NCI-H774 (cell line): ENCODE measurements at regions not wholly inside any gene's neighbourhood (a gene's known extent, or its start where the extent isn't known, plus 50 kb on each side); places are given as distances from the start of the nearest gene placed in this dataset.
"Not testable (repeated sequence)": the region's sequence is repeated elsewhere in the genome, so short reads cannot be mapped to it uniquely, and the experiment has no call there.

Source experiments
- DNase-seq: peaks from one replicate; lab custom pipeline; 2025; lab: John Stamatoyannopoulos, UW

DNA sequence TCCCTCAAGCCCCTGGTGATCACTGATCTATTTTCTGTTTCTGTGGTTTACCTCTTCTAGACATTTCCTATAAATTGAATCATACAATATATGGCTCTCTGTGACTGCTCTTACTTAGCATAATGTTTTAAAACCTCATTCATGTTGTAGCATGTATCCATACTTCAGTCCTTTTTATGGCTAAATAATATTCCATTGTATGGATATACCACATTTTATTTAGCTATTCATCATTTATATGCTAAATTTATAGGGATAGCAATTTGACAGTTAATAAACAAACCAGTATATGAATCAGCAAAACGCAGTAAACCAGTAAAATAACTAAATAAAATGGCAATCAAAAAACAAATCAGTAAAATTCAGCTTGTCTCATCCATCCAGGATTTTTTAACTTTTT, 286.1 kb upstream of the HNRNPA3 start:
- no peak for DNase-seq

DNA sequence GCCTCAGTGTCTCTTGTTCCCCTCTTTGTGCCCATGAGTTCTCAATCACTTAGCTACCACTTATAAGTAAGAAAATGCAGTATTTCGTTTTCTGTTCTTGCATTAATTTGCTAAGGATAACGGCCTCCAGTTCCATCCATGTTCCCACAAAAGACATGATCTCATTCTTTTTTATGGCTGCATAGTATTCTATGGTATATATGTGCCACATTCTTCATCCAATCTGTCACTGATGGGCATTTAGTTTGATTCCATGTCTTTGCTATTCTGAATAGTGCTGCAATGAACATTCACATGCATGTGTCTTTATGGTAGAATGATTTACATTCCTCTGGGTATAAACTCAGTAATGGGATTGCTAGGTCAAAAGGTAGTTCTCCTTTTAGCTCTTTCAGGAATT, 283.2 kb upstream of the HNRNPA3 start:
- DNase-seq: not testable (repeated sequence)

DNA sequence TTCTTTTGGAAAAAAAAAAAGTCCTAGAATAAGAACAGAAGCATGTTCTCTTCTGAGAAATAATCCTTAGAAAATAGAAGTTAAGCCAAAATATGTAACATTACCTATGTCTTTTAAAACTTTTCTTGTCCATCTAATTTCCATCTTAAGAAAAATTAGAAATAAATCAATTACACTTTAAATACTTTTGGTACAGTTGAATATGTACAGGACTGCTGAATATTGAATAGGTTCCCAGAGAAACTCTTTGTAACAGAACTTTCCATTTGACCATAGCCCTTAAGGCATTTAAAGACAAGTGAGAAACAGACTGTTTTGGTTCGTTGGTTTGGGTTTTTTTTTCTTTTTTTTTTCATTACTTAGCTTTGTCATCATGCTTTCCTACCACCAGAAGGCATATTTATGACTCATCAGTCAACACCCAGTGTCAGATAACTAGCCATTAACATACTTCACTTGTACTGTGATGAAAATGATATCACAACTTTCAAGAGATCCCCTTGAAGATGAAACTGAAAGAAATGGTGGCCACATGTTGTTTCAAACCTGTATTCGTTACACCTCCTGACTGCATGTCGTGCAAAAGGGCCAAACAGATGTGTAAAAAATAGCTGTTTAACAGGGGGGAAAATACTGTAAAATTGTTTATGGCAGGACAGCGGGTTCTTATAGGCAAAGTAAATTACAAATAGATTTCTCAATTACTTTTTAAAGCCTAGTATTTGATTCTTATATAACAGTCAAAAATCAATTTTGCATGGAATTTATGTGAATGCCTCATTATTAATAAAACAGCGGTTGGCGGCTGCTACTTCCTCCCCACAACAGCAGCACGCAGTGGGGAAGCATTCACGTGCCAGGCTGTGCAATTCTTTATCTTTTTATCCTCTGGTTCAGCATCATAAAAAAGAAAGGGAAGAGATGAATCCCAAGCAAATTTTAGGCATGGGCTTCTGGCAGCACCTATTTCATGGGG, 280.7 kb upstream of the HNRNPA3 start:
- DNase-seq: no peak

DNA sequence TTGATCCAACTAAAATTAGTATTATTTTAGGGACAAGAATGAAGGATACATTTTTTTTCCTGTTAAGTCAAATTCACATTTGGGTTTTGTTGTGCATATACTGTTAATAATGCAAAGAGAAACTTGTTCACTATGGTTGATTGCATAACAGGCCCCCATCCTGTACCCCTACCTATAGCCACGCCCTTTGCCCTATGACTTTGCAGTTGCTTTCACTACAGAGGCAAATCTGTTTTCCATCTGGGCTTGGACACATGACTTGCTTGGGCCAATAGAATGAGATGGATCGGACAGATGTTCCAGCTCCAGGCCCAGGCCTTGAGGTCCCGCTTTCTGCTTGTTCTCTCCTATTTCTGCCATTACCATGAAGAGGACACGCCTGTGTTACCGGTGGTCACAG, 278.5 kb upstream of the HNRNPA3 start:
- DNase-seq: no peak

DNA sequence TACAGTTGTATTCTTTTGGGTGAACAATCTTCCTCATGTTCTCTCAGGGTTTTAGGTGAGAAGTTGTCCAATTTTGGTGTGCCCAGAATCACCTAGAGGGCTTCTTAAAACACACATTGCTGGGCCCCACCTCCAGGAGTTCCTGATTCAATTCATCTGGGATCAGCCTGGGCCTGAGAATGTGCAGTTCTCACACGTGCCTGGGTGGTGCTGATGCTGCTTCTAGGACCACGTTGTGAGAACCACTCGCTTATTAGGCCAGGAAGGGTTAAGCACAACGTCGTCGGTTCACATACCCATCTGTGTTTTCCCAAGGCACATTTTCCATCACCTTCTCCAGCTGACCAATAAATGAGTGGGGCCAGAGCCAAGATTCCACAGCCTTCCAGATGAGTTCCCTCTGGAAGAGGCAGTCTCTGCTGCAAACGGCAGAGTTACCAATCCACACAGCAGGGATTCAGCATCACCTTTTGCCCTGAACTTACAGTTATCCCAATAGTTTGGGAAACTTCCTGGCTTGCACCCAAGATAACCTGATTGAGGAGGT, 277.7 kb upstream of the HNRNPA3 start:
- DNase-seq: no peak

DNA sequence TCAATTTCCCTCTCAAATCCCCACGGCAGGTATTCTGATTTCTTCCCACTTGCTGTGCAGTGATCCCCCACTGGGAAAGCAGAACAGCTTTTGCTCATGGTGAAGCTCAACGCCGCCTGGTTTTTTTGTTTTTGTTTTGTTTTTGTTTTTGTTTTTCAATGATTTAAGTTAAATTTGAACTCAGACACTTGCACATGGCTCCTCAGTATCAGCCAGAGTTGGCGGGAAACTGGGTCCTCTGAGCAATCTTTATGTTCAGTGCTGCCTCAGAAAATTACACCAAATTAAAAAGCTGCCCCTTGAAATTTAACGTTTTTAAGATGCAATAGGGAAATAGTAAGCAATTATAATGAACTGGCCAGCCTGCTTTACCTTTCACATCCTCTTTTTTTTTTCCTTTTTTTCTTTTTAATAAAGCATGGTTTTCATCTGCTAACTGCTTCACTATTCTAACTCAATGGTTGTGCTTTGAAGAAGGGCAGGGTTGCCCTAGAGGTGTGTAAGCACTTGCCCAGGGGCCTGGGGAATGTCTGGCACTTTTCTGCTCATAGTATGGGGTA, 277.0 kb upstream of the HNRNPA3 start:
- DNase-seq: no peak

DNA sequence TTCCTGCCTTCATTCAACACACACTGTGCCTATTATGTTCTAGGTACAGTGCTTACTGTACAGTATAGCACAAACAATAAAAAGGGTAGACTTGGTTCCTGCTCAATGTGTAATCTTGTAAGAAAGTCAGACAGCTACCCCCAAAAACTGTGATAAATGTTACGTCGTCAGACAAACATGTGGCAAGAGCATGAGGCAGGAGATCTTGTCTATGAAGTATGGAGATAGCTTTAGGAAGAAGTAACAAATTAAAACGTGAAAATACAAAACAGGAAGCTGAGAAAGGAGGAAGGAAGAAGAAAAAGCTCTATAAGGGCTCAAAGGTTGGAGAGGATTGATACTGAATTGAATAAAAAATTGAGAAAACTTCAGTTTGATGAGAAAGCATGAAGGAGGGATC, 276.2 kb upstream of the HNRNPA3 start:
- no peak for DNase-seq

DNA sequence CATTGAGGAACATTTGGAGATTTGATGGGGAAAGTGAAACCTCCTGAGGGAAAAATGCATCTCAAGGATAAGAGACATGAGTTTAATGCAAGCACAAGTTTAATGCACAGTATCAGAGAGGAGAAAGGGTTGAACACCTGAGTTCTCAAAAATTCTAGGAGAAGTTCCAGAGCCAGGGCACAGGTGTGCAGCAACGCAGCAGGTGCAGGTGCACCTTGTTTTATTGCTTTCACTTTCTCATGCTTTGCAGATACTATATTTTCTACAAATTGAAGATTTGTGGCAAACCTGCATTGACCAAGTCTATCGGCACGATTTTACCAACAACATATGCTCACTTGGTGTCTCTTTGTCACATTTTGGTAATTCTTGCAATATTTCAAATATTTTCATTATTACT, 267.6 kb upstream of the HNRNPA3 start:
- no peak for DNase-seq

DNA sequence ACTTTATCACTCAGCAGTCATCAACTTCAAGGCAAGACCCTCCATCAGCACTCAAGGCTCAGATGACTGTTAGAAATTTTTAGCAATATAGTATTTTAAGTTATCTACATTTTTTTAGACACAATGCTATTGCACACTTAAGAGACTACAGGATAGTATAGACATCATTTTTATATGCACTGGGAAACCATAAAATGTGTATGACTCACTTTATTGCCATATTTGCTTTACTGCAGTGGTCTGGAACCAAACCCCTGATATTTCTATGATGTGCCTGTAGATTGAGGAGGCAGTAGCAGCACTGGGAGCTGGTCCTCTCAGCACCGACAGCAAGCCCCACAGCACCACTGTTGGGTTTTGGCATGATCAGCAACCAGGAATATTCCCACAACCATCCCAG, 264.8 kb upstream of the HNRNPA3 start:
- no peak for DNase-seq

DNA sequence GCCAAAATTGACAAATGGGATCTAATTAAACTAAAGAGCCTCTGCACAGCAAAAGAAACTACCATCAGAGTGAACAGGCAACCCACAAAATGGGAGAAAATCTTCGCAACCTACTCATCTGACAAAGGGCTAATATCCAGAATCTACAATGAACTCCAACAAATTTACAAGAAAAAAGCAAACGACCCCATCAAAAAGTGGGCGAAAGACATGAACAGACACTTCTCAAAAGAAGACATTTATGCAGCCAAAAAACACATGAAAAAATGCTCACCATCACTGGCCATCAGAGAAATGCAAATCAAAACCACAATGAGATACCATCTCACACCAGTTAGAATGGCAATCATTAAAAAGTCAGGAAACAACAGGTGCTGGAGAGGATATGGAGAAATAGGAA, 261.4 kb upstream of the HNRNPA3 start:
- not testable (repeated sequence) for DNase-seq

DNA sequence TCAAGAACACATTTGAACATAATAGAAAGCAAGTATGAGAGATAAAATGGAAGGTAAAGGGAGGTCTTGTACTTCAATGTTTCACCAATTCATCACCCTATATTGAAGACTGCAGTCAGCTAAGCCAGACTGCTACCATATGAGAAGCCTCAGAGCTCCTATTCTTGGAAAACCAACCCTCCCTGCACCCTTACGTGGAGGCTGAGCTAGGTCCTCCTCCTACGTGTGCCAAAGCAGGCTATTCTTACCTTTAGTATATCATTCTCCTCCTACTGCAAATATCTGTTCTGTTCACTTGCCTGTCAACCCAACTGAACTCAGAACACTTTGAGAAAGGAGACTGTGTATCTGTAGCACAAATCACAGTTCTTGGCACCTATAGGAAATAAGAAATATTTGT, 255.8 kb upstream of the HNRNPA3 start:
- no peak for DNase-seq

DNA sequence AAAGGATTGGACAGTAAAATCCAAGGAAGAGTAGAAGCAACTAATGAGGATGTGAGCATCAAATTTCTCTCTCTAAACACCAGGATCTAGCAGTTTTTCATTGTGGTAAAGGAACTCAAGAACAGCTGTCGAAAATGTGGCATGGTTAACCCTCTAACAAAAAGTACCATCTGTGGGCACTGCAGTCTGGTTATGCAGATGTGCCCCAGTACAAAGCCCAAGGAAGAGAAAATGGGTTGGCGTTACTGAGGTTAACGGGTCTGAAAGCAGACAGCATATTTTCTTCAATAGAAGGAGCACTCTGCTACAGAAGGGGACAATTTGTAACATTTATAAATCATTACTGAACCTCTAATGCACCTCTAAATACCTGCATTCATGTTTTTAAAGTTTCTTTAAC, 253.0 kb upstream of the HNRNPA3 start:
- no peak for DNase-seq

DNA sequence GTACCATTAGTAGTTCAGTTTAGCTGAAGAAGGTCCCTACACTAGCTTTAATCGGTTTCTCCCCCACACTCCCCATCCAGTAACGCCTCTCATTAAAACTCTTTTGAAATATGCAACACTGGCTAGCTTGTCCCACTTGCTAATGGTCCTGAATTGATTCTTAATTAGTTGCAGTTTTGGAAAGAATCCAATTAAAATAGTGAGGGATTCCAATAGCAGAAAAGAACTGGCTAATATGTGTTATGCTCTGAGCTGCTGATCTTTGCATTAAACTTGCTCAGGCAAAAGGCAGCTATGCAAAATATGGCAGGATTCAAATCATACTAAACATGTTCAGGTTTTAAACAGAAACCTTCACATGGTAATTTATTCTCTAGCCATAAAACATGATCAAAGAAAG, 252.5 kb upstream of the HNRNPA3 start:
- no peak for DNase-seq

DNA sequence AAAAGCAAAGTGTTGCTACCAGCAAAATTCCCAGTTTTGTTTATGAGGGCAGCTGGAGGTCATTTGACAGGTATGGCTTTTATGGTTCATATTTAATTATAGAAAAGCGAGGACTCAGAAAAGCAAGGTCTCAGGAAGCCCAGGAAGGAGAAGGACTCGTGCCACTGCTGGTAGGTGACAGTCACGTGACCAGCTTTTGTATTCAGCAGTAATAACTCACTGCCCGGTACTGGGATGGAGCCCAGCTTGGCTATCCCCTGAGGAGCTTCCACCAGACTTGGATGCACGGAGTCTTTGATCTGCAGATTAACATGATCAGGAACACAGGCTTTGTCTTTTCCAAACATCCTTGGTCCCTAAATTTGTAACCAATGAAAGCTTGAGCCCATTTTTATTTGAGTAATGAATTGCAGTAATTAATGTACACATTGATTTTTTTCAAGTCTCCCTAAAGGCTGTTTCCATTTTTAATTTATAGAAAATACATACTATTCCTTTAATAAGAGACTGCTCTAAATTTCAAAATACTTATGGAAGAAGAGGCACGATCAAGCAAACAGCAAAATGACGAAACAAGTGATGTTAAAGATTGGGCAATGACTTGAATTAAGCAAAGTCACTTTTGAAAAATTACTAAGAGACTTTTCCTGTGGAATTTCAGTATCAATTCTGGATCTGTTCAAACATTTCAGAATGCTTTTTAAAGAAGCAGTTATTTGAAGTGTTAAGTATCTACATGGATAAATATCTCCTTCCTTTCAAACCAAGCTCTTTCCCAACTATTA, 251.7 kb upstream of the HNRNPA3 start:
- DNase-seq: no peak

DNA sequence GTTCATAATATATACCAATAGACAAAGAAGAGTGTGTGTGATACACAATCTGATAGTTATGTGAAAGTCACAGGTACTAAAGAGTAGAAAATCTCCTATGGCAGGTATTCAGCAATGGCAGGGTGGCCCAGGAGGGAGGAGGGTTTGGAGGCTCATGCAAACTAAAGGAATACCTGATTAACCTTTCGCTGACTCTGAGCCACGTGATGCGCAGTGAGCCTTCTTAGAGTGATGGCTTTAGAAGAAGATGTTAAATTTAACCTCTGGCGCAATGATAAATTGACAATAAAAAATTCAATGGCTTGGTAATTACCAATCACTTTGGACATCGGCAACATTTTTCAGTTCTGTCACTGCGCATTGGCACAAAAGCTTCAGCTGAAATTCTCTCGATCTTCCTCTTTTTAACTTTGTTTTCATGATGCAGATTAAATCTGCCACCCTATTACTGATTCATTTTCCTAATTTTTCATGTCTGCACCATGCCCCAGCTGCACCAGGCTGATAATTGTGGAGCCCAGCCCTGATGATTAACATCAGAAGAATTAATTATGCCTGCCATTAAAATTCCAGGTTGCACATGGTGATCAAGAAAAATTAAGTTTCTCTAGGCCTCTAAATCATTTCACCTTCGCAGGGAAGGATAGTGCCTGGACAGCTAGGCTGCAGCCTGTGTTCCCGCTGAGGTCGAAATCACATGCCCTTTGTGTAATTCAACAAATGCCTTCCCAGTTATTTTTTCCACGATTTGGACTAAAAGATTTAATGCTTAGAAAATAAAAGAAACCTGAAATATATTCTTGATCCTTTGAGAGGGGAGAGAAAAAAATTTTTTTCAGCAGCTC, 250.6 kb upstream of the HNRNPA3 start:
- no peak for DNase-seq

DNA sequence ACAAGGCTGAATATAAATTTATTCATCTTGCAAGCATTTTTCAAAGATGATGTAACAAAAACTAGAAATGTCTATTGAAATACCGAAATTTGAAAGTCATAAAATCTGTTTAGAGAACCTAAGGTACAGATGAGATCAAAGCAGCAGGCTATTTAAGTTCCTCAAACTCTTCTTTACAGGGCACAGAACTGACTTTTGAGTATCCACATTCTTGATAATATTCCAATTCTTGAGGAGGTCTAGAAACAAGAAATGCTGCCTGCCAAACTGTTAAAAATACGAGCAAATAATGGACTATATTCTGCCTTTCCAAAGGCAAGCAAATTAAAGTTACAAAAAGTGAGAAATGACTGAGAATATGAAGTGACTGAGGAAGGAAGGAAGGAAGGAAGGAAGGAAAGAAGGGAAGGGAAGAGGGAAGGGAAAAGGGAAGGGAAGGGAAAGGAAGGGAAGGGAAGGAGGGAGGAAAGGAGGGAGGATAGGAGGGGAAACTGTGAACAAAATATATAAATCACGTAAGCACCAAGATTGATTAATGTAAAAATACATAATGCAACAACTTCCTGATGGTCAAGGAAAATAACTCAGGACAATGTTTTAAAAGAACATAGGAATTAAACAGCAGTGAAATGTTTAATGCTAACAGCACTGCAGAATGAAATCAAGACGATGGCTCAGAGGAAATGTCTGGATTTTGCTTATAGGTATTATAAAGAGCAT, 248.9 kb upstream of the HNRNPA3 start:
- DNase-seq: no peak

DNA sequence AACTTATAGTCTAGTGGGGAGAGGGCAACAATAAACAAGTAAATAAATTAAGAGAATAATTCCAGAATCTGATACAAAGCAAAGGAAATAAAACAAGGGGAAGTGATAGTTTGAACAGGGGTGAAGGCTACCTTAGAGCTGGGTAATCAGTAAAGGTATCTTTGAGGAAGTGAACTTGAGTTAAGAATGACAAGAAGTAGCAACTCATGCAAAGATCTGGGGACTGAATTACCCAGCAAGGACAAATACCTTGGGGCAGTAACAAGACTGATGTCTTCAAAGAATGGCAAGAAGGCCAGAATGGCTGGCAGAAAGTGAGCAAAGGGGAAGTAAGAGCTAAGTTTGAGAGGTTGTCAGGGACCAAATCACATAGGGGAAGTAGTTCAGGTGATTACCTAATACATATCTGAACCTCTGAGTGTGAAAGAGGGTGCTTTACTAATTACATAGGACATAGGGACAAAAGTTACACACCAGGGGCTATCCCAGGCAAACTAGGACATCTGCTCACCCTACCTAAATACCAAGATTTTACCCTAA, 244.6 kb upstream of the HNRNPA3 start:
- no peak for DNase-seq

DNA sequence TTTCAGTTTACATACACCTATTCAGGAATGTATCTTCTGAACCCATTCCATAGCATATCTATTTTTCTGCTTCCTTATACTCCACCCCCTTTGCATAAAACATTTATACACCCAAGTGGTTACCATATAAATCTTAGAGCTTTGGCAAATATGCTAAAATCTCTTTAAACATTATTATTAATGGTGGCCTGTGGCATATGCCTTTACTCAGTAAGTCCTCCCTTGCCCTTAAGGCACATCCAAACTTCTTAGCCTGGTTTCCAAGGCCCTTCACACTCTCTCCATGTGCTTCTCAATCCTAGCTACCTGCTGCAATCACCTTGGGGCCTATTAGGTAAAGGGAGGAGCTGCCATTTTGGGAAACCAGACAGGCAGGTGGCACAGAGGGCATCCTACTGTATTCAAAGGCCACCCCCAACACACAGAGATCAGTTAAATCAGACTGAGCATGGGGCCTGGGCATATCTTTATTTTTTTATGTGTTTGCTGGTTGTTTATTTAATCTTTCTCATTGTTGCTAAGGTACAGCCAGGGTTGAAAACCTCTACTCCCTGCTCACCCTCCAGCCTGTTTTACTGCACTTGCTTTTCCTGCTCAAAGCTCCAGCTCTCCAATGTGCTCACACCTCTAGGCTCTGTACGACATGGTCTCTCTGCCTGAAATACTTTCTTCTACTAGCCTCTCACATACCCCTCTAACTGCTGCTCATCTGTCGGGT, 242.8 kb upstream of the HNRNPA3 start:
- no peak for DNase-seq

DNA sequence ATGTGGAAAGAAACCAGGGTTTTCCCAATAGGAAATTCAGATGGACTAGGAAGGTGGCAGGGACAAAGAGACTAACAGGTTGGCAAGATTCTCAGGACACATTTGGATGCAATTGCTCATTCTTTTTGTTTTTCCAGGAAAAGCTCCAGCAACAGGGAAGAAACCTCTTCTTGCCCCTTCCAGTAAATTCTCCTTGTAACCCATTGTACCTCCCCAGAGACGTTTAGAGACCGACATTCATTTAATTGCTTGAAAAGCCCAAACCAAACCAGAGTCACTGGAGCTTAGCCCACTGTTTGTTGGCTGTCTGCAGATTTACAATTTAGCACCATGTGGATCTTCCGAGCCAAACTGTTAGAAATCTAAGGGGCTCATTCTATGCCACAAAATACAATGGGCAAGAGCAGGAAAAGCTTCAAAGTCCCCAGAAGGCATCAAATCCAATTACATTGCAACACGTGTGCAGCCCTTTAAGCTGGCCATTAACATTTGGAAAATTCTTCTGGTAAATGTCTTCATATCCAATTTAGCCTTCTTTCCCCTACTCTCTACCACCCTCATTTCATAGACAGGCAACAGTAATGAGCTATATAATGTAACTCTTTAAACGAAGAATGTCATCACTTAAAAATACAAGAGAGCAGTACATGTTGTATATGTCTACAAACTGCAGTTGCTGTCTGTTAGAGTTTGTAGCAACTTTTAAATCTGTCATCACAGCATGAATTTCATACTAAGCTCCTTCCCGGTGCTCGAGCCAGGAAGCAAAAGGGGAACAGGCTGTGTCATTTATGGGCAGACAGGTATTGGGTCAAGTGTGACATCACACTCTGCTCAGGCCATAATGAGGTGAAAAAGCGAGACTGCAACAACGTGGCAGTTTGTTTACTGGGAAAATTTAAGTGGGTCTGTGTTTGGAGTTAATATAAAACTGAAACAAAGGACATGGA, 235.6 kb upstream of the HNRNPA3 start:
- no peak for DNase-seq
